Thoracic aorta (tissue), 2 donors: ENCODE measurements at regions not wholly inside any gene's neighbourhood (a gene's known extent, or its start where the extent isn't known, plus 50 kb on each side); places are given as distances from the start of the nearest gene placed in this dataset.

ENCODE experiments used
- ATAC-seq: fragments of 150-250 bp; one replicate; pipeline ENCODE4 v1.8.0; 2017; ENCODE audit warnings: low read depth; ENCODE audit not compliant: insufficient number of reproducible peaks, low FRiP score
- DNase-seq: peaks from one replicate; pipeline ENCODE4 v3.0.0-alpha.2; 2020; ENCODE audit warnings: low spot score
- H3K27ac ChIP-seq, 2 donors: fragments of 200-600 bp; sonication (generic); 1 replicate in 1 of 2; 2 replicates in 1 of 2; pipeline ENCODE4 v1.5.1; 2016; ENCODE audit warnings: mild to moderate bottlenecking in 2 of 2, moderate library complexity in 2 of 2
- H3K27me3 ChIP-seq: fragments of 200-600 bp; sonication (generic); replicated peaks from 2 replicates; pipeline ENCODE4 v1.6.0; 2016; ENCODE audit warnings: mild to moderate bottlenecking; ENCODE audit not compliant: insufficient read depth
- H3K36me3 ChIP-seq: fragments of 200-600 bp; sonication (generic); one replicate; pipeline ENCODE4 v1.5.1; 2016
- H3K4me1 ChIP-seq, 2 donors: fragments of 200-600 bp; sonication (generic); 1 replicate in 1 of 2; 2 replicates in 1 of 2; pipeline versions ENCODE4 v1.5.1 to v1.6.0; 2016; ENCODE audit warnings: low read depth in 2 of 2, mild to moderate bottlenecking in 1 of 2; ENCODE audit not compliant: control insufficient read depth in 1 of 2
- H3K4me3 ChIP-seq: fragments of 200-600 bp; sonication (generic); 2 replicates; pipeline ENCODE4 v1.5.1; 2016; ENCODE audit warnings: mild to moderate bottlenecking
- H3K9me3 ChIP-seq: fragments of 200-600 bp; sonication (generic); 2 replicates; pipeline ENCODE4 v1.5.1; 2016
- TF ChIP-seq, protein P1 (sequence below): fragments of 200-600 bp; sonication (generic); IDR thresholded peaks from one replicate; pipeline ENCODE4 v1.5.1; 2019; ENCODE audit warnings: antibody characterized with exemption

DNA sequence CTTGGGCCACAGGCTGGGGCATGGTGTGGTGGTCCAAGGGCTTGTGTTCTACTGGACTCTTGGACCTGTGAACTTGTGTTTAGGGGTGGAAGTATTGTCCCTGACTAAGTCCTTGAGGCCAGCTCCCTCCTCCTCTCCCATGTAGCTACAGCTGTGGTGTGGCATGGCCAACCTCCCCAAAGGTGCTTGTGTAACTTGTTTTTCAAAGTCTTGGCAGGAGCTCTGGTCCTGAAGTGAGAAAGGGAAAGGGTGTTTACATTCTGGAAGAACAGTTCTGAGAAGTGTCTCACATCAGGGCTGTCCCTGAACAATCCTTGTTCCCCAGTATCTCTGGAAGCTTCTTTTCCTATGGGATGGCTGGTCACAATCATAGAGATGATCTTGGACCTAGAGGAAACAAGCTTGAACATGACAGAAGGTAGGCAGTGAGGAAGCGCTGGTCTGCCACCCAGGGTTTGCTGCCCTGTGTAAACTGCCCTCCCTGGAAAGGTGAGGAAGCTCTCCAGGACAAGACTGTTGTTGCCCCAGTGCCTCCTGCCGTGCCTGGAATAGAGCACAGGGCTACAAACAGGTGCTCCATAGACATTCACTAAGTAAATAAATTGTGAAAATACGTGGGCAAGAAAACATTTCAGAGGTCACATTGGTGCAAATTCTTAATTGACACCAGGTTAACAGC lies 64.6 kb upstream of the KLF9 start:
- peak overlapping the region; percentile 94 to 96 for H3K27ac ChIP-seq
- peak; percentile 28 for DNase-seq
- H3K9me3 ChIP-seq = no peaks in the 10 kb centered on the region
- H3K36me3 ChIP-seq = no peaks in the 10 kb centered on the region
- ATAC-seq = no peak
- peak overlapping the region; percentile 47 for H3K4me3 ChIP-seq
- H3K4me1 ChIP-seq = peaks cover 54 to 78% of the 10 kb centered on the region in 2 donors
- TF ChIP-seq, protein P1, sequence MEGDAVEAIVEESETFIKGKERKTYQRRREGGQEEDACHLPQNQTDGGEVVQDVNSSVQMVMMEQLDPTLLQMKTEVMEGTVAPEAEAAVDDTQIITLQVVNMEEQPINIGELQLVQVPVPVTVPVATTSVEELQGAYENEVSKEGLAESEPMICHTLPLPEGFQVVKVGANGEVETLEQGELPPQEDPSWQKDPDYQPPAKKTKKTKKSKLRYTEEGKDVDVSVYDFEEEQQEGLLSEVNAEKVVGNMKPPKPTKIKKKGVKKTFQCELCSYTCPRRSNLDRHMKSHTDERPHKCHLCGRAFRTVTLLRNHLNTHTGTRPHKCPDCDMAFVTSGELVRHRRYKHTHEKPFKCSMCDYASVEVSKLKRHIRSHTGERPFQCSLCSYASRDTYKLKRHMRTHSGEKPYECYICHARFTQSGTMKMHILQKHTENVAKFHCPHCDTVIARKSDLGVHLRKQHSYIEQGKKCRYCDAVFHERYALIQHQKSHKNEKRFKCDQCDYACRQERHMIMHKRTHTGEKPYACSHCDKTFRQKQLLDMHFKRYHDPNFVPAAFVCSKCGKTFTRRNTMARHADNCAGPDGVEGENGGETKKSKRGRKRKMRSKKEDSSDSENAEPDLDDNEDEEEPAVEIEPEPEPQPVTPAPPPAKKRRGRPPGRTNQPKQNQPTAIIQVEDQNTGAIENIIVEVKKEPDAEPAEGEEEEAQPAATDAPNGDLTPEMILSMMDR = no peak
- H3K27me3 ChIP-seq = no peaks in the 10 kb centered on the region

DNA sequence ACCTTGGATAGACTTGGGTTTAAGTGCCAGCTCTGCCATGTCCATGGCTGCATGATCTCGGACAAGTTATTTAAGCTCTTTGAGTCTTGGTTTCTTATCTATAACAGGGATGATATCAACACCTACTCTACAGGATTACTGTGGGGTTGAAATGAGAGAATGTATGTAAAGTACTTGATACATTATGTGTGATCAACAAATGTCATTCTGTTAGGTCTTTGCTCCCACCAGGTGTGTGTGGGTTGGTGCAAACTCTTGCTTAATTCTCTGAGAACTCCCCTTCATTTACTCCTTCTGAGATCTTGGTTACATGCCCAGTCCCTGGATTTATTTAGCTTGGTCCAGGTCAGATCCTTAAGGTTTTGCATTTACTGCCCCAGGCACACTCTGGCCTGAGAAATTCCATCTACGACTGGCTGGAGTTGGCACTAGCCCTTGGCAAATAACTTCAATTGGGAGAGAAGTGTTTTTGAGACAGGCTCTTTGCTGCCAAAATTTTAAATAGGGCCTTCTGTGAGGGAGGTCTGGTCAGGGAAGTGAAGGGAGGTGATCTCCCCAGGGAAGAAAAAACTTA lies 63.5 kb upstream of the KLF9 start:
- ATAC-seq (peak; percentile 45), DNase-seq (no peak)

DNA sequence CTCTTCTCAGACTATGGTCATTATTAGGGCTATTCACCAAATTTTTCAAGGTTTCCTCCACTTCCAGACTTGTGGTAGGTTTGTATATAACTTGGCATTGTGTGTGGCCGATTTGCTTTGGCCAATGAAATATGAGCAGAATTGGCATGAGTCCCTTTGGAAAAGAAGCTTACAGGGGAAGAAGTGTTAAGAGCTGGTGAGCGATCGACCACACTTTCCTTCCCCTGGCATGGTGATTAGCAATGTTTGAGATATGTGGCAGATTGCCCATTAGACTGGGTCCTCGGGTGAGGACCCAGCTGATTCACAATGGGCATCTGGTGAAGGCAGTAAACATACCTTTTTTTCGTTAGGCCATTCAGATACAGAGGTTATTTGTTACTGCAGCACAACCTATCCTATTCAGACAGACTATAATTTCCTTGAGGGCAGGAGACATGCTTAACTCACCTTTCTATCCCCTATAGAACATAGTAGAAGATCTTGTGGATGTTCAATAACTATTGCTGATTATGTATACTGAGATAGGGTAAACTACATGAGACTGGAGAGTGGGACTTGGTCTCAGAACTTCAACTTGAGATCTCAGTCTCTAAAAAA lies 62.8 kb upstream of the KLF9 start:
- DNase-seq (no peak), ATAC-seq (no peak)
- no peaks in the 10 kb centered on the region for H3K36me3 ChIP-seq
- peak overlapping the region; percentile 94 to 96 for H3K27ac ChIP-seq
- no peaks in the 10 kb centered on the region for H3K27me3 ChIP-seq
- no peaks in the 10 kb centered on the region for H3K9me3 ChIP-seq
- H3K4me1 ChIP-seq = peaks cover 45 to 63% of the 10 kb centered on the region in 2 donors
- TF ChIP-seq, protein P1 = no peak
- no peak overlapping the region for H3K4me3 ChIP-seq

More for the DNA sequence above, 63.5 kb upstream of the KLF9 start:
- H3K27ac ChIP-seq = peak overlapping the region; percentile 94 to 96
- H3K9me3 ChIP-seq = no peaks in the 10 kb centered on the region
- no peak overlapping the region for H3K4me3 ChIP-seq
- TF ChIP-seq, protein P1 = no peak
- H3K27me3 ChIP-seq = no peaks in the 10 kb centered on the region
- peaks cover 47 to 69% of the 10 kb centered on the region in 2 donors for H3K4me1 ChIP-seq
- H3K36me3 ChIP-seq = no peaks in the 10 kb centered on the region

DNA sequence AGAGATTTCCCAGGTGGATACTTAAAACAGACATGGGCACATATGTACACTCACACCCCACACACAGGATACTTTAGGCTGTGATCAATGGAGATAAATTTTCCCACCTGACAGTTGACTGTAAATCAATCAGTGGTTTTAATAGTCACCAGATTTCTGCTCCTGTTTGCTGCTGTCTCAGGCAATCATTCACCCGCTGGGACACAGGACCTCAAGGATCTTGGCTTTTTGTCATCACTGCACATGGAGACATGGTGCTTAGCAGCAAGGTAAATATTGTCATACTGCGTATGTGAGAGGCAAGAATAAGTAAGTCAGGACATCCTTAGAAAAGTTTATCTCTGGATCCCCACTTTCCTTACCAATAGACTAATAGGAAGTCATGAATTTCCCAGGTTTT lies 60.8 kb upstream of the KLF9 start:
- Histone ChIP-seq H3K36me3 (no peaks in the 10 kb centered on the region), H3K4me3 (no peak overlapping the region), H3K27ac (peak overlapping the region in 1 of 2 donors; percentile 50), H3K4me1 (peaks cover 33 to 50% of the 10 kb centered on the region in 2 donors), H3K9me3 (no peaks in the 10 kb centered on the region), H3K27me3 (no peaks in the 10 kb centered on the region)
- ATAC-seq (no peak), DNase-seq (no peak)
- TF ChIP-seq, protein P1 = no peak

DNA sequence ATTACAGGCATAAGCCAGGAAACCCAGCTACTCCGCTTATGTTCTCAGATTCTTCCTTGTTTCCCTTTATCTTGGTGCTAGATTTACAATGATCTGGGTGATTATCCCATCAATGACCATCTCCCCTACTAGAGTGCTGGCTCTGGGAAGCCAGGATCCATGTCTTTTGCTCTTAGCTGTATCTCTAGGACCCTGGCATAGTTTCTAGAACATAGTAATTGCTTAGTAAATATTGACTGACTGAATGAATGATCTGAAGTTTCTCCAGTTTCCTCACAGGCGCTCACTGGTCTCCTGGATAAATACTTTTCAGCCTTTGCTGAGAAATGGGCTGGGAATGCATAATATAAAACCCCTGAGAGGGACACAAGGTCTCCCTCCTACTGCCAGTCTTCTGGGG lies 60.0 kb upstream of the KLF9 start:
- ATAC-seq = no peak
- H3K4me3 ChIP-seq = no peak overlapping the region
- no peak for DNase-seq
- peaks cover 28 to 49% of the 10 kb centered on the region in 2 donors for H3K4me1 ChIP-seq
- H3K27me3 ChIP-seq = no peaks in the 10 kb centered on the region
- H3K27ac ChIP-seq = peak overlapping the region in 1 of 2 donors; percentile 50
- no peaks in the 10 kb centered on the region for H3K9me3 ChIP-seq
- no peaks in the 10 kb centered on the region for H3K36me3 ChIP-seq
- TF ChIP-seq, protein P1 = no peak
